ENCODE measurements at regions not wholly inside any gene's neighbourhood (a gene's known extent, or its start where the extent isn't known, plus 50 kb on each side); places are given as distances from the start of the nearest gene placed in this dataset.

DNA sequence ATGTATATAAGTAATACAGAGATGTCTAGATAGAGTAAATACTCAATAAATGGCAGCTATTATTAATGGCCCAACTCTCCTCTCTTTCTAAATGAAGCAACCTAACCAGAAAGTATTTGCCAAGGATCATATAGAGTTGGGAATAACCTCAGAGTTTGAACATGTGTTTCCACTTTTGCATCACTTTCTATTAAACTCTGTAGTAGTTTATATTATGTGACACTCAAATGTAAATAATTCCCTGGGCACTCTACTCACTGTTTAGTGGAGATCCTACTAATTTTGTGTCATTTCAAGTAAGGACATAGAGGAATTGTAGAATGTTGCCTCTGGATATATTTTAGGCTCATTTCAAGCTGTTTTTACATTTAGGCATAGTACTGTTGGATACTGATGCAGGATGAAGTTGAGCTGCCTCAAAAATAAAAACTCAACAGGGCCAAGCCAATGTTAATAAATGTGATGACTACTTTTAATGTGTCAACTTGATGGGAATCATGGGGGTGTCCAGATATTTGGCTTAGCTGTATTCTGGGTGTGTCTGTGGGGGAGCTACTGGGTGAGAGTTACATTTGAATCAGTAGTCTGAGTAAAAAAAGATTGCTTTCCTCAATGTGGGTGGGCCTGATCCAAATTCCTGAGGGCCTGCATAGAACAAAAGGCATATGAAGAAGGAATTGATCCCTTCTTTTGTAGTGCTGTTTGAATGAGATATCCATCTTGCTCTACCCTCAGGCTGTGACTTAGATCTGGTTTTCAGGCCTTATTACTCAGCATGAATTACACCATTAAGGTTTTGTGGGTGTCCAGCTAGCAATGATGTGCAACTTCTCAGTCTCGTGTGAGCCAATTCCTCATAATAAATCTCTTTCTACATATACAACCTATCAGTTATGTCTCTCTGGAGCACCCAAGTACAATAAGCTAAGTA lies 1368.2 kb downstream of the STIM2 start:
- no peaks in the 10 kb centered on the region for H3K27me3 ChIP-seq
- no peak for DNase-seq (ENCODE audit: low spot score in 2 of 2)
- H3K4me3 ChIP-seq, result no peak overlapping the region
- no peaks in the 10 kb centered on the region for H3K4me1 ChIP-seq
- intact Hi-C loops (cut with DNase I), result no loop called here
- no peaks in the 10 kb centered on the region for H3K36me3 ChIP-seq
- TF ChIP-seq, protein P1, sequence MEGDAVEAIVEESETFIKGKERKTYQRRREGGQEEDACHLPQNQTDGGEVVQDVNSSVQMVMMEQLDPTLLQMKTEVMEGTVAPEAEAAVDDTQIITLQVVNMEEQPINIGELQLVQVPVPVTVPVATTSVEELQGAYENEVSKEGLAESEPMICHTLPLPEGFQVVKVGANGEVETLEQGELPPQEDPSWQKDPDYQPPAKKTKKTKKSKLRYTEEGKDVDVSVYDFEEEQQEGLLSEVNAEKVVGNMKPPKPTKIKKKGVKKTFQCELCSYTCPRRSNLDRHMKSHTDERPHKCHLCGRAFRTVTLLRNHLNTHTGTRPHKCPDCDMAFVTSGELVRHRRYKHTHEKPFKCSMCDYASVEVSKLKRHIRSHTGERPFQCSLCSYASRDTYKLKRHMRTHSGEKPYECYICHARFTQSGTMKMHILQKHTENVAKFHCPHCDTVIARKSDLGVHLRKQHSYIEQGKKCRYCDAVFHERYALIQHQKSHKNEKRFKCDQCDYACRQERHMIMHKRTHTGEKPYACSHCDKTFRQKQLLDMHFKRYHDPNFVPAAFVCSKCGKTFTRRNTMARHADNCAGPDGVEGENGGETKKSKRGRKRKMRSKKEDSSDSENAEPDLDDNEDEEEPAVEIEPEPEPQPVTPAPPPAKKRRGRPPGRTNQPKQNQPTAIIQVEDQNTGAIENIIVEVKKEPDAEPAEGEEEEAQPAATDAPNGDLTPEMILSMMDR (IDR thresholded peaks at IDR 0.05), result no peak
- H3K27ac ChIP-seq, result no peak overlapping the region
- no peaks in the 10 kb centered on the region for H3K9me3 ChIP-seq

DNA sequence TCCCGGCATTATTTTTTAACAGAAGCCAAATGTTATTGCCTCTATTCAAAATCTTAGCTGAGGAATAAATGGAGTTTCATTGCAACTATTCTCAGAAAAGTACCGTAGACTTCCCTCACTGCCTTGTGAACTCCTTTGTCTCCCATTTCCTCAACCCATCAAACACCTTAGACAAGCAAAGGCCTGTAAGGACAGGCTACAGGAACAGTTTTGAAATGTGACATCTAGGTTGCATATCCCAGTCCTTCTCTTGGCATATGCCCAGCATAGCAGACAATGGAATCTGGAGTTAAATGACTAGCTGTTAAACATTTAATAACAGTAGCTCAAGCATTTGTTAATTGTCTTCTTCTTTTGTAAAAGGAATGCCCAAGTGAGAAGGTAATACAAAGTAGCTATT lies 1371.7 kb downstream of the STIM2 start:
- no peak for DNase-seq (ENCODE audit: low spot score in 2 of 2)
- TF ChIP-seq, protein P1 (IDR thresholded peaks at IDR 0.05), result no peak
- Histone ChIP-seq H3K4me3 (no peak overlapping the region), H3K9me3 (no peaks in the 10 kb centered on the region), H3K36me3 (no peaks in the 10 kb centered on the region), H3K4me1 (no peaks in the 10 kb centered on the region), H3K27ac (no peak overlapping the region), H3K27me3 (no peaks in the 10 kb centered on the region)
- intact Hi-C loops (cut with DNase I), result no loop called here

DNA sequence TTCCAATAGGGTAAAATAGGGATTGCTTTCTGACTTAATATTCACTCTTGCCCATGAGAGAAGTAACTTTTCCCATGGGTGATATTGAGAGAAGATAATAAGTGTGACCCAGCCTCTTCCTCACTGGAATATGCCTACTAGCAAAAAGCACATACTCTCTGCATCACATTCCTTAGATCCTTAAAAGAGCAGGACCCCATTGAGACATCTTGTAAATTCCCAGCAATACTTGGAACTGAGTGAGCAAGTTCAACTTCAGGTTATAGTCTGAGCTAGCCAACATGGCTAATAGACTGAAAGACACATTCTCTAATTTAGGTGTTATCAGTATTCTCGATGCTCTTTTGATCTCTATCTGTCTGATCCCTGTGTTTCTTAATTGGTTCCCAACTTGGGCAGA lies 1372.3 kb downstream of the STIM2 start:
- TF ChIP-seq, protein P1 (IDR thresholded peaks at IDR 0.05), result no peak
- Histone ChIP-seq H3K4me3 (no peak overlapping the region), H3K36me3 (no peaks in the 10 kb centered on the region), H3K9me3 (no peaks in the 10 kb centered on the region), H3K27ac (no peak overlapping the region), H3K4me1 (no peaks in the 10 kb centered on the region), H3K27me3 (no peaks in the 10 kb centered on the region)
- DNase-seq (ENCODE audit: low spot score in 2 of 2), result no peak
- intact Hi-C loops (cut with DNase I), result no loop called here

DNA sequence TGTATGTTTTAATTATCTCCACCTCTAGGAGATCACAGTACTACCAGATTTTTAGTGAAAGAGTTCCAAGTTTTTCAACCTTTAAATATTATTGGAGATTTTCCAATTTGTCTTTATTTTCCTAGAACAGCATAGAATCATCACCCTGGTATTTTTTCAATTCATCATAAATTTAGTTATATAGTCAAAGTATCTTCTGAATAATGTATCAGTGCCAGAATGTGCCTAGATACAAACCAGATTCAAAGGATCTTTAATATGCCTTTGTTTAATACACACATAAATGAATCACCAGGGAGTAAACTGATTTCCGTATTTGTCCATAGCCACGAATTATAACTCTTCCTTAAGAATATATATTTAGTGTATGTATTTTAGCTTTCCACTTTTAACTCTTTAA lies 1373.1 kb downstream of the STIM2 start:
- DNase-seq (ENCODE audit: low spot score in 2 of 2), result no peak
- H3K4me3 ChIP-seq, result no peak overlapping the region
- H3K4me1 ChIP-seq, result no peaks in the 10 kb centered on the region
- no peak overlapping the region for H3K27ac ChIP-seq
- intact Hi-C loops (cut with DNase I), result no loop called here
- TF ChIP-seq, protein P1 (IDR thresholded peaks at IDR 0.05), result no peak
- no peaks in the 10 kb centered on the region for H3K36me3 ChIP-seq
- H3K9me3 ChIP-seq, result no peaks in the 10 kb centered on the region
- H3K27me3 ChIP-seq, result no peaks in the 10 kb centered on the region

DNA sequence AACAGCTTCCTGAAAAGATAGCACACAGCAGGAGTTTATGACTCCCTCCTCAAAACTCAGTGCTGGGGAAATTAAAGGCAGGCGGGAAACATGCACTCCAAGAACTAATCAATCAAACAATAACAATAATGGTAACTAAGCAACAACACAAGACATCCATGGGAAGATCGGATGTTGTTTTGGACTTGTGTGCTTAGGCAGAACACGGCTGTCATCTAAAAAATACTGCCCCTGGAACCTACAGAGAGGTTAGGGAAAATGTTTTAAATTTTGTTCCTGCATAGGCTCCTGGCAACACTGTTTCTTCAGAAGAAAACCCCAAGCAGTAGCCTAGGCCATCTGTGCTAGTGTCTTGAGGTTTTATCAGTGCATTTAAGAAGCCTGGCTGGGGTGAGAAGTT lies 1378.2 kb downstream of the STIM2 start:
- H3K9me3 ChIP-seq, result no peaks in the 10 kb centered on the region
- TF ChIP-seq, protein P1 (IDR thresholded peaks at IDR 0.05), result no peak
- no peaks in the 10 kb centered on the region for H3K27me3 ChIP-seq
- no peaks in the 10 kb centered on the region for H3K4me1 ChIP-seq
- H3K36me3 ChIP-seq, result no peaks in the 10 kb centered on the region
- no peak overlapping the region for H3K4me3 ChIP-seq
- DNase-seq (ENCODE audit: low spot score in 2 of 2), result no peak
- intact Hi-C loops (cut with DNase I), result no loop called here
- H3K27ac ChIP-seq, result no peak overlapping the region

All from ascending aorta (tissue), 2 donors.